HG02571 (cell line): ENCODE measurements at regions not wholly inside any gene's neighbourhood (a gene's known extent, or its start where the extent isn't known, plus 50 kb on each side); places are given as distances from the start of the nearest gene placed in this dataset.
"Not testable (repeated sequence)": the region's sequence is repeated elsewhere in the genome, so short reads cannot be mapped to it uniquely, and the experiment has no call there.

ENCODE experiments used
- ATAC-seq: cut with Tn5 transposase; IDR thresholded peaks from one replicate; pipeline ENCODE4 v1.9.1; 2021; ENCODE audit warnings: mild to moderate bottlenecking, moderate library complexity; ENCODE audit not compliant: unreplicated experiment

- ATAC-seq, result no peak
Measured at GRCh38 chr2:224121406-224122067, 82.5 kb upstream of the SERPINE2 start.

DNA sequence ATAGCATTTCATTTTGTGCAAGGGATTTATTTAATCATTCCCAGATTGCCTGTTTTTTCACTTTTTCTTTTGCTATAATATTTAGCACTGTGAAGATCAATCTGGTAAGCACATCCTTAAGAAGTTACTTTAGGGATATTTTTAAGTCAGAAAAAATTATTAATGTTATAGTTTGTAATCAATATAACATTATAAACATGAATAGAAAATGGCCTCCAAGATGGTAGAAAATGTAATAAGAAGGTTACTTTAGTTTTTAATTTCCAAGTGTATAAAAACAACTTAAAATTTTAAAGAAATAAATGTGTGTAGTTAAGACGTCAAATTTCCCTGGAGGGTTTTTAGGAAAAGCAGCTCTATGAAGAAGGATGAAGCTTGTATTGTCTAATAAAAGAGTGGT, 81.9 kb upstream of the SERPINE2 start:
- ATAC-seq, result no peak

- not testable (repeated sequence) for ATAC-seq
Measured at GRCh38 chr2:224119846-224120245, 80.8 kb upstream of the SERPINE2 start.

- ATAC-seq, result no peak
Measured at GRCh38 chr2:224114428-224114827, 75.3 kb upstream of the SERPINE2 start.

DNA sequence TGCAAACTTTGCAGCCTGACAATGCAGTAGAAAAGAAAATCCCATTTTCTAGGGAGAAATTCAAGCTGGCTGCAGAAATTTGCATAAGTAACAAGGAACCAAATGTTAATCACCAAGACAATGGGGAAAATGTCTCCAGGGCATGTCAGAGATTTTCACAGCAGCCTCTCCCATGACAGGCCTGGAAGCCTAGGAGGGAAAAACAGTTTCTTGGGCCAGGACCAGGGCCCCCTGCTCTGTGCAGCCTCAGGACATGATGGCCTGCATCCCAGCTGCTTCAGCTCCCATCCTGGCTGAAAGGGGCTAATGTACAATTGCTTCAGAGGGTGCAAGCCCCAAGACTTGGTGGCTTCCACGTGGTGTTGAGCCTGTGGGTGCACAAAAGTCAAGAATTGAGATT, 74.8 kb upstream of the SERPINE2 start:
- not testable (repeated sequence) for ATAC-seq

- ATAC-seq, result no peak
Measured at GRCh38 chr2:224111576-224111975, 72.5 kb upstream of the SERPINE2 start.

GRCh38 chr2:224110811-224111210, 71.7 kb upstream of the SERPINE2 start:
- no peak for ATAC-seq

DNA sequence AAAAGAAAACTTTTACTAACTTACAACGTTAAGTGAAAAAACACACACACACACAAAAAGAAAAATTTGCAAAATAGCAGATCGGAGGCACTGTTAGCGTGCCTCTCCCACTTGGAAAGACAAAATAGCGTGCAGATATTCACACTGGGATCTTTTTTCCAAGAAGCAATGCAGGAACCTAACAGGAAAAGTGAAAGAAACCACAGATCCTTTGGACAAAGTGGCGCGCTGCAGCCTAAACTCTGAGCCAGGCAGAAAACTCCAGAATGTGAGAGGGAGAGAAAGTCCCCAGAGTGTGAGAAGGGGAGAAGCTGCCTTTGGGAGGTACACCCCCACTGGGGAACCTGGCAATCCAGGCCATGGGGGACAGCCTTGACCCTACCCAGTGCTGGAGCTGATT, 70.7 kb upstream of the SERPINE2 start:
- no peak for ATAC-seq

DNA sequence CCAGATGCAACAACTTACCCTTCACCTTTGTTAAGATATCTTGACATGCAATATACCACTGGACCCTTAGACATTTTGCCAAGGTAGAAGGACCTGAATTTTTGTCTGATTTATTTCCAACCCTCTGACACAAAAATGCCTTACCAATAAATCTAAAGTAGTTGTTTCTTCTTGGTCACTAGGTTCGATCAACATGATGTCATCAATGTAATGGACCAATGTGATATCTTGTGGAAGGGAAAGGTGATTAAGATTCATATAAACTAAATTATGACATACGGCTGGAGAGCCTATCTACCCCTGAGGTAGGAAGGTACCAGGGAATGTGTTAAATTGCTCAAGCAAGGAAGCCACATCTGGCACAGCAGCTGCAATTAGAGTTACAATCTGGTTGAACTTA, 67.7 kb upstream of the SERPINE2 start:
- ATAC-seq, result no peak

DNA sequence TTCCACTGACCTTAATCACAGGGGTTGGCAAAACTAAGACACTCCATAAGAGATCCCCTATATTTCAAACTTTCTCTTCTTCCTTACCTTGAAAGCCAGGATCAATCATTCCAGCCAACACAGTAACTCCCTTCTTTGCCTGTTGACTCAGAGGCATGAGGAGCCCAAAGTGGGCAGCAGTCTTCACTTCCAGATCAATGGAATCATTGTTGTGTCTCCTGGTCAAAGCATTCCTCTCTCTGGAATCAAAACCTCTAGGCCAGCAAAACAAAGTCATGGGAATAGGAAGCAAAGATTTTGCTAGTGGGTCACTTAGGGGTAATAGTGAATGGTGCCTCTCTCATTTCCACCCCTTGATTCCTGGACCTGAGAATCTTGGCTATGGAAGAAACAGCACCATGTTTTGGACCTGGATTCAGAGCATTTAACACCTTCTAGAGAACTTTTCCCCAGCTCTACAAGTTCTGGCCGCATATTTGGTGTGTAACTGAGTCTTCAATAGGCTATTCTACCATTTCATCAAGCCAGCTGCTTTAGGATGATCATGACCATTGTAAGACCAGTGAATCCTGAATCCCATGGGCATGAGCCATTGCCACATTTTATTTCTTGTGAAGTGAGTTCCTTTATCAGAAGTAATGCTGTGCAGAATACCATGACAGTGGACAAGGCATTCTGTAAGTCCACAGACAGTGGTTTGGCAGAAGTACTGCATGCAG, 65.7 kb upstream of the SERPINE2 start:
- no peak for ATAC-seq

GRCh38 chr2:224103651-224104050, 64.6 kb upstream of the SERPINE2 start:
- no peak for ATAC-seq

DNA sequence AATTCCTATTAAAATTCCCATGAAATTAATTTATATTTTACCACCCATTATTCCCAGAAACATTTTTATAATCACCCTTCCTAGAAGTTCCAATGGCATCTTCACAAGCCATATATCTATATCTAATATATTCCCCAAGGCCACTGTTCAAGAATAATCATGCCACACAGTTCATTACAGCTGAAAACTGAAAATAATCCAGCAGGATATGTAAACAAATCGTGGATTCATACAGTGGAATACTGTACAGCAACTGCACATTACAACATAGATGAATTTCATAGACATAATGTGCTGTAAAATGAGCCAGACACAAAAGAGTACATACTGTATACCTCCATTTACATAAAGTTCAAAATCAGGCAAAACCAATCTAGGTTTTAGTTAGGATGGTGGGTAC, 63.9 kb upstream of the SERPINE2 start:
- no peak for ATAC-seq

DNA sequence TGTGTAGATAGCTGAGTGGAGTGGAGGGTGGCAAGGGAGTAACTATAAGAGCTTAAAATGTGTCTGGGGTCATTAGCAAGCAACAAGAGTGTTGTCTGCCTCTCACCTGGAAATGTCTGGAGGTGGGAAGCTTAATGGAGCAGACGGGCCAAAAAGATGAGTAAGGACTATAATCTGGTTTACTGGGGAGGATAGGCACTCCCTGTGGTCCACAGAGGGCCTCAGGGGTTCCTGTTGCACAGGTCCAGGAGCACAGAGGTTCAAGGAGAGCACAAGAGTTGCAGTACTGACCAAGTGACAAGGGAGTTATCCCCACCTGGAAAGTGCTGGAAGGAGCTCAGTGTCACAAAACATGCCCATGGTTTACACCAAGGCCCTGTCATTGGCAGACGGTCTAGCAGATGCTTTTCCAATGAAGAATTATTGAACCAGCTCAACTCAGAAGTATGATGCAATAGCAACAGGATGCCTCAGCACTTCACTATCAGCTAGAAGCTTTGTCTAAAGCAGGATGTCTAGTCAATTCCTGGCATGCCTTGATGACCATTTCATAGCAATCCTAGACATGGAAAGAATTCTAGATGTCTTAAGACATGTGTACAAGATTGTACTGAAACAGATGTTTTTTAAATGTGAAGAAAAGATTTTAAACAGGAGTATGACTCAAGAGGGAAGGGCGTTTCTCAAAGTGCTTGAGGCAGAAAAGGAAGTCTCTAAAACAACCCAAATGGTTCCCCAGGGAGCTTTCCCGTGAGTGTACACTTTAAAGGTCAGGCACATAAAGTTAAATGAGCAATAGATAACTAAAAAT, 62.9 kb upstream of the SERPINE2 start:
- ATAC-seq, result no peak

- no peak for ATAC-seq
Measured at GRCh38 chr2:224099861-224100643, 61.0 kb upstream of the SERPINE2 start.

DNA sequence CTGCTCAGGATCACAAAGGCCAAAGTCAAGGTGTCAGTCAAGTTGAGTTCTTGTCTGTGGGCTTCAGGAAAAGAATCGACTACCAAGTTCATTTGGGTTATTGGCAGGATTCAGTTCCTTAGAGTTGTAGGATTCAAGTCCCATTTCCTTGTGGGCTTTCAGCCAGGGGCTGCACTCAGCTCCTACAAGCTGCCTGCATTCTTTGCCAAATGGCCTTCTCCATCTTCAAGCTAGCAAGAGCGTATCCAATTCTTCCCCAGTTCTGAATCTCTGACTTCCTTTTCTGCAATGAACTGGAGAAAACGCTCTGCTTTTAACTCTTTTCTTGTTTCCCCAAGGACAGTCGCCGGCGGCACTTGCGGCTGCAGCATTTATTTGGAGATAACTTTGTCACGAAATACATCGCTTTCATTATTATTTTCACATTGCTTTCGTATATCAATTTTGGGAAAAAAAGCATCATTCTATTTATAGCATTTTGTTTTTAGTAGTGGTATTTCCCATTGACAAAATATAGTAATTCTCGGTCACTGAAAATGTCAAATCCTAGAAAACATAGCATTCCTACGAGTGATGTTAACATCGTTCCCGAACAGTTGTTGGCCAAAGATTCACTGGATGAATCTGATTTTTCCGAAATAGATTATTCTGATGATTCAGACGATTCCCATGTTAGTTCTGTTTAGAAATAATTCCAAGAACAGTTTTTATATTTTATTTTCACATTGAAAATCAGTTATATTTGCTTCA, 59.6 kb upstream of the SERPINE2 start:
- ATAC-seq, result no peak

DNA sequence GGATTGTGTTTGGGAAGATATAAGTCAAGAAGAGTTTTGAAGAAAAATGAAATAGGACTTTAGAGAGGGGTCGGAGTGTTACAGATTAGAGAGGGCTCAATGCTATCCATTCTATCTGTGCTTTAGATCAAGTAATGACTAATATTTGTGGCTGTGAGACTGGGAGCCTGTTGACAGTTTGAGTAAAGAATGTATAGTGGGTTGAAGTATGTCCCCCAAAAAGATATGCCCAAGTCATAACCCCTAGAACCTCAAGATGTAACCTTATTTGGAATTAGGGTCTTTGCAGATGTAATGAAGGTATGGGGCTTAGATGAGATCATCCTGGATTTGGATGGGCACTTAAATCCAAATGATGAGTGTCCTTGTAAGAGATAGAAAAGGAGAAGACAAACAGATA, 55.3 kb upstream of the SERPINE2 start:
- ATAC-seq, result no peak

- not testable (repeated sequence) for ATAC-seq
Measured at GRCh38 chr2:224091671-224092070, 52.6 kb upstream of the SERPINE2 start.

- not testable (repeated sequence) for ATAC-seq
Measured at GRCh38 chr2:224089606-224090005, 50.5 kb upstream of the SERPINE2 start.
